GM19025 (cell line): ENCODE measurements at regions not wholly inside any gene's neighbourhood (a gene's known extent, or its start where the extent isn't known, plus 50 kb on each side); places are given as distances from the start of the nearest gene placed in this dataset.

Source experiments
- ATAC-seq: cut with Tn5 transposase; IDR thresholded peaks from one replicate; pipeline ENCODE4 v1.9.1; 2021; ENCODE audit warnings: mild to moderate bottlenecking, low read depth, moderate library complexity; ENCODE audit not compliant: unreplicated experiment

GRCh38 chr2:16323551-16324543 lies 341.8 kb downstream of the CYRIA start:
- ATAC-seq, result no peak

GRCh38 chr2:16323126-16323520 lies 342.5 kb downstream of the CYRIA start:
- no peak for ATAC-seq

DNA sequence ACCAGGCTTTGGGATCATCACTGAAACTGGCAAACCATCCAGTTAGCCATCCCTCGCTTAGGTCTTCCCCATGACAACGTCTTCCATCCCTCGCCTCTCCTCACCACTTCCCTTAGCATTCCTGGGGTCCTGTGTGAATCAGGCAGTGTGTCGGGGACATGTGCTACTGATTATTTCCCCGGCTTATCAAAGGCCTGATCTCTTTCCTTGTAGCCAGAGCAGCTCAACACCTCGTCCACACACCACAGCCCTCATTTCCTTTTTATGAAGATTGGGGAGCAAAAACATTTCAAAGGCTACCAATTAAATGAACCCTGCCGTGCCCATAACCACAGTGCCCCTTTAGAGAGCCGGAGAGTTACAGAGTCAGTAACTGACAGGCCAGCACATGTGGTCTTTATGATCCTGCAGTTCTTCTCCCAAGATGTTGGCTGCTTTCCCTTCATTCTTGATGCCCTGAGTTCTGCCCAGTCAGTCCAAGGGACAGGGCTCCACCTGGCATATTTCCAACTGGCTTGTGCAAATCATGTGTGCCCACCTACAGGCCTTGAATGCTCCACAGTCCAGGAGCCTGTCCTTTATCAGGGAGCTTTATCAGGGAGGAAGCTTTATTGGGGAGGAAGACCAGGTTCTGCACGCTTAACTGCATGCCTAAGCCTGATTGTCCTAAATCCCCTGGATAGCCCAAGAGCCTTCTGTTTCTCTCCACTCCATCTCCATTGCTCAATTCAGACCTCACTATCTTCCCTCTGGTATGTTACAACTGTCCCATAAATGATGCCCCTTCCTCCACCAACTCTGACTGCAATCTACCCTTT lies 343.1 kb downstream of the CYRIA start:
- no peak for ATAC-seq

GRCh38 chr2:16321872-16322271 lies 343.8 kb downstream of the CYRIA start:
- no peak for ATAC-seq

DNA sequence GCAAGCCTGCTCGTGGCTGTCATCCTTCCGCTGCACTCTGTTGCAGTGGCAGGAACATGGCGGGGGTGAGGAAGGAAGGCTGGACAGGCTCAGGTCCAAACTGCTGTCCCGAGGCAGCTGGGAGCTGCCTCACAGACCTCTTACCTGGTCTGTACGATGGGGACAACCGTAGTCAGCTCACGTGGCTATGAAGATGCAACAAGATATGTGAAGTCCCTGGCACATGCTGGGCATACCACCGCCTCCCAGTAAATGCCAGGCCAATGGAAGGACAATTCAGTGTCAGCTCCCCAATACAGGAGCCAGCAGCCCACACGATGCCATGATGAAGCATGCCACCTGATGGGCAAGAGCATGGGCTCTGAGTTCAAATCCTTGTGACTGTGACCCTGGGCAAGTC lies 344.4 kb downstream of the CYRIA start:
- ATAC-seq, result no peak

DNA sequence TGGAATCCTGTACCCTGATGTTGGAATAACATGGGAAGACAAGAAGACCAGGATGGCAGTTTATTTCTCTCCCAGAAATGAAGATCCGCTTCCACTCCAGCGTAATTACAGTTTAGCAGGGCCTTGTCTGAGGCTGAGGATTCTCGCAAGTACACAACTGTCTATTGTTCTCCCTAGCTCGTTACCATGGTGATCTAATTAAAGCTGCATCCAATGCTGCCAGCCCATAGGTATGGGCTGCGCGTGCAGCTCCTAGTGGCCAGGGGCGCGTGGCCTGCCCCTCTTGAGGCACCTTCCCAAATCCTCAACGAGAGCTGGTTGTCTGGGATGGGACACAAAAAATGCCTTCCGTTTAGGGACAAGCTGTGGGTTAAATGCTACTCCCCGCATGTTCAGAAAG lies 344.9 kb downstream of the CYRIA start:
- no peak for ATAC-seq

DNA sequence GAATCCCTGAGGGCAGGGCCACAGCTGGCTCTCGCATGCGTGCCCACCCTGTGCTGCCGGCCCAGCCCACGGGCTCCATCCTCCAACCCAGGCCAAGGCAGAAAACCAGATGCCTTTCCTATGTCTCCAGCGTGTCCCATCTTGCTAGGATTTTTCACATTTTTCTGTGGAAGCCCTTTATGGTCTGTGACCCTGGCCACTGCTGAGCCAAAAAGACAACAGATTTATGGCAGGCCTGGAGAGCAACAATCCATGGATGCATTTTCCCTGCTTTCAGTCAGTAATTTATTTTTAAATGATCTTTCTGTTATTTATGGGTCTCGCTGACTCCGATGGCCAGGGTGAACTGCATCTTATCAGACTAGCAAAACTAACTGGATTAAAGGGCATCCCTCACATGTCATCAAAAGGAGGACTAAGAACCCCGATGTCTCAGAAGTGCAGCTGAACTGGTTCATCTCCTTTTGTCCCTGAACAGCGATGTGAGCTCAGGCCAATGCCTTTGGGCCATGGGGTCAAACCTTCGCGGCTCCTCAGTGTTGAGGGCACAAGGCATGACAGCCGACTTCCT lies 346.0 kb downstream of the CYRIA start:
- ATAC-seq, result no peak

DNA sequence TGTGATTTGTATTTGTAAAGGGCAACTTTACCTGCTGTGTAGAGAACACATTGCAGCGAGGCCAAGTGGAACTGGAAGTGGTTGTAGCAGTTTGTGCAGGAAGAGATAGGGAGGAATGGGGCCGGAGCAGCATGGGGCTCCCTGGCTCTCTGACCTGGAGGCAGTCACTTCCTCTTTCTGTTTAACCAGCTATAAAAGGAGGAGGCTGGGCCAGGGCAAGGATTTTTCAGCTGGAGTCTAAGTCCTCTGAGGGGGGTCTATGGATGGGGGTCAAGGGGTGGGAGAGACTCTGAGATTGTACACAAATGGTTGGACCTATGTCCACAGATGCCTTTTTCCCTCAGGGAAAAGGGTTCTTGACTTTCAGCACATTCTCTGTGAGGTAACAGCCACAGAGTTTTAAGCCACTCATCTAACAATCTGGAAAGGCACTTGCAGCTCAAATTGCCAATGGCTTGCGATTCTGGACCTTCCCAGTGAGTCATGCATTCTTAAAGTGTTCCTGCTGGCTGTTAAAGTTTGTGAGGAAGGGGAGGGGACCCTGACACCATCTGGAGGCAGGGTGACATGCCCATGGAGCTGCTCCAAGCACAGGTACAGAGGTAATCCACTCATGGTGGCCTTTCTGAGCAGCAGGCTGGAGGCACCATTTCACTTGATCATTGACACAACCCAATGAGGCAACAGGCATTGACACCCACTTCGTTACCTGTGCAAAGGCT lies 347.0 kb downstream of the CYRIA start:
- no peak for ATAC-seq

DNA sequence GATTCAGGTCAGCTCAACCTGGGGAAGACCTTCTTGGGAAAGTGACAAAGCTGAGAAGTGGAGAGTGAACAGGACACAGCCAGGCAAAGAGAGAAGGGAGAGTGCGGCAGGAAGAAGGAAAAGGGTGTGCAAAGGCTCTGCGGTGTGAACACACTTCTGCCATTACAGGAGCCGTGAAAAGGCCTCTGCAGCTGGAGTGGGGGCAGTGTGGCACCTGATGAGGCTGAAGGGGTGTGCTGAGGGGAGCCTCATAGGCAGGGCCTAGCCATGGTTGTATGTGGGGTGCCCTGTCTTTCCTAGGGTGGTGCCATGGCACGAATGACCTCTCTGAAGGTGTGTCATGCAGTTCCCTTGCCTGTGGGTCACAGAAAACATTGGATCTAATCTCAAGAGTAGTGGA lies 347.6 kb downstream of the CYRIA start:
- ATAC-seq, result no peak

- no peak for ATAC-seq
Observed at GRCh38 chr2:16317211-16317830, 348.3 kb downstream of the CYRIA start.

- no peak for ATAC-seq
Observed at GRCh38 chr2:16316456-16317210, 349.0 kb downstream of the CYRIA start.

DNA sequence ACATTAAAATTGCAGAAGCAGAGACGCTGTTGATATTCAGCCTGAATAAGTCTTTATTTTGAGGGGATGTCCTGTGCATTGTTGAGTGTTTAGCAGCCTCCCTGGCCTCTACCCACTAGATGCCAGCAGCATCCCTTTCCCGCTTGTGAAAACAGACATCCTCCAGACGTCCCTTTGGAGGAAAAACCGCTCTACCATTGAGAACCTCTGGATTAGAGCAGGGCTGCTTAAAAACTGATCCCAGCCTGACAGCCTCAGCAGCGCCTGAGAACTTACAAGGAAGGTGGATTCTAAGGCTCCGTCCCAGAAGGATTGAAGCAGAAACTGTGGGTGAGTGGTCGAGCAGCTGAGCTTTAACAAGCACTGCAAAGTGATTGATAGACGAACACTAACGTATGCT lies 349.7 kb downstream of the CYRIA start:
- no peak for ATAC-seq

GRCh38 chr2:16315458-16315835 lies 350.2 kb downstream of the CYRIA start:
- no peak for ATAC-seq

- no peak for ATAC-seq
Observed at GRCh38 chr2:16314691-16315457, 350.8 kb downstream of the CYRIA start.

DNA sequence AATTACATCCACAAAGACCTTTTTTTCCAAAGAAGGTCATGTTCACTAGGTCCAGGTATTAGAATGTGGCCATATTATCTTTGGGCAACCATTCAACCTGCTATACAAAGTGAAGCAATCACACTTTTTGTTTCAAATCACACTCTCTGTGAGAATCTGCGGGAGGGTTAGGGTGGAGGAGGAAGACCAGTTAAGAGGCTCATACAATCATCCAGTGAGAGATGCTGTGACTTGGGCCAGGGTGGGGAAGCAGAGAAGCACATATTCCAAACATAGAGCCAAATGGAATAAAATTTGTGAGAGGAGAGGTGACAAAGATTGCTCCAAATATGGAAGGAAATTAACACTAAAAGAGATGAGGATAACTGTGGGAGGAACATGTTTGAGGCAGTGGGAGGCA lies 351.6 kb downstream of the CYRIA start:
- no peak for ATAC-seq

- no peak for ATAC-seq
Observed at GRCh38 chr2:16313235-16313975, 352.2 kb downstream of the CYRIA start.

DNA sequence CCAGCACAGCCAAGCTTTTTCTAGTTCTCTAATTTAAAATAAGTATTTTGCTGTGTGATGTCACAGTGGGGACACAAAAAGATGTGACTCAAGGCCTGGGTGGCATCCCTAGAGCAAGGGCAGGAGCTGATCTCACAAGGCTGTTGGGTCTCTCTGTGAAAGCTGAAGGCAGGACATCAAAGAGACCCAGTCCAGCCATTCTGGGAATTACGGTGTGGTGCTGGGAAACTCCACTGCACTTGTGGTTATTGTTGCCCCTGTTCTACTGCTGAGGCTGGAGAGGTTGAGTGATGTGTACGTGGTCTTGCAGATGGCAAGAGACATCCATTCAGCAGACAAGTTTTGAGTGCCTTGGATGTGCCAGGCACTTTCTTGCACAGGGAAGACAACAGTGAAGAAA lies 352.9 kb downstream of the CYRIA start:
- ATAC-seq, result no peak
